ENCODE measurements at regions not wholly inside any gene's neighbourhood (a gene's known extent, or its start where the extent isn't known, plus 50 kb on each side); places are given as distances from the start of the nearest gene placed in this dataset.

DNA sequence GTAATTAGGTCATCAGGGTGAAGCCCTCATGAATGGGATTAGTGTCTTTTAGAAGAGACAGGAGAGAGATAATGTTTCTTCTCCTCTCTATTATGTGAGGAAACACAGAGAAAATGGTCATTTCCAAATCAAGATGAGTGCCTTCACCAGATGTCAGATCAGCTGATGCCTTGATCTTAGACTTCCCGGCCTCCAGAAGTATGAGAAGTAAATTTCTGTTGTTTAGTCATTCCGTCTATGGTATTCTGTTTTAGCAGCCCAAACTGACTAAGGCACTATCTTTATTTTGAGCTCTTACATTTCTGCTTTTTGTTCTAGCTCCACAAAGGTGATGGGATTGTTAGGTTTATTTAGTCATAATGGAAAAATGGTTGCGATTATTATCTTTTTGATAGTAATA is 273.2 kb upstream of the GADL1 start:
- no peaks in the 10 kb centered on the region for H3K79me1 ChIP-seq (ENCODE audit: low read depth in 1 of 2, low read length in 2 of 2)
- no peaks in the 10 kb centered on the region for H3K9me3 ChIP-seq (ENCODE audit: control insufficient read depth, insufficient read depth, low read length)
- no peak overlapping the region for H3K9ac ChIP-seq (ENCODE audit: low read depth, low read length)
- H3K23ac ChIP-seq (ENCODE audit: low read depth, low read length) = no peak overlapping the region
- no peaks in the 10 kb centered on the region for H3K9me1 ChIP-seq (ENCODE audit: insufficient read depth, low read length)
- H4K91ac ChIP-seq (ENCODE audit: insufficient read depth, low read depth, low read length) = no peak overlapping the region
- no TSS peak for BruUV-seq (replicated peaks)
- intact Hi-C loops (cut with micrococcal nuclease) = loop anchor here (5.0 to 10.0 kb wide), 3 partner anchors 63 to 597 kb away; partner anchors contain the start of gene STT3B
- H3K4me3 ChIP-seq (ENCODE audit: insufficient read depth, low read depth, low read length) = no peak overlapping the region
- dilution Hi-C loops (cut with HindIII; ENCODE audit: low sequenced_read_pairs, unreplicated experiment) = no loop called here
- H3K4me2 ChIP-seq (ENCODE audit: low read depth, low read length) = no peak overlapping the region
- peak overlapping the region; percentile 4; the same call in 1 of the 2 replicates for H2BK120ac ChIP-seq (ENCODE audit: low read depth, low read length)
- H4K20me1 ChIP-seq (ENCODE audit: insufficient read depth, low read length) = no peaks in the 10 kb centered on the region
- no peak overlapping the region for H2AFZ ChIP-seq (replicated peaks; ENCODE audit: low read length, poor library complexity)
- H3K14ac ChIP-seq (replicated peaks; ENCODE audit: low read depth, low read length) = no peak overlapping the region
- ChIA-PET POLR2A (ENCODE audit: unreplicated experiment) (no interaction called here), CTCF (no interaction called here)
- no peak for ATAC-seq (ENCODE audit: low read depth)
- in situ Hi-C loops (cut with MboI; ENCODE audit: low sequenced_read_pairs) = no loop called here
- no peak overlapping the region for H2BK15ac ChIP-seq (ENCODE audit: low read depth, low read length)
- H3K27me3 ChIP-seq (ENCODE audit: control insufficient read depth, insufficient read depth, low read length) = no peaks in the 10 kb centered on the region
- H4K5ac ChIP-seq (ENCODE audit: low read depth, low read length) = no peak overlapping the region
- H3K18ac ChIP-seq (ENCODE audit: low read depth, low read length) = peak overlapping the region; percentile 3; the same call in 1 of the 2 replicates
- H3K4ac ChIP-seq (ENCODE audit: low read depth, low read length) = peak overlapping the region; percentile 13; the same call in 1 of the 2 replicates
- H2BK5ac ChIP-seq (ENCODE audit: low read depth, low read length, poor library complexity, severe bottlenecking) = no peak overlapping the region
- H3K36me3 ChIP-seq (ENCODE audit: control insufficient read depth, insufficient read depth, low read length) = no peaks in the 10 kb centered on the region
- DNase-seq = peak; percentile 2
- no peak overlapping the region for H2AK9ac ChIP-seq (replicated peaks; ENCODE audit: low read depth, low read length, poor library complexity)
- peaks cover 16% of the 10 kb centered on the region for H3K4me1 ChIP-seq (ENCODE audit: control insufficient read depth, insufficient read depth, low read length)
- WGBS, 2 experiments (ENCODE audit: extremely low coverage in 2 of 2, insufficient read length in 1 of 2) = no CpG with 5 or more reads among the region's 3 CpGs
- TF ChIP-seq POLR2A (IDR thresholded peaks at IDR 0.05; ENCODE audit: low read depth, low read length) (no peak), SMC3 (IDR thresholded peaks at IDR 0.05; ENCODE audit: low read depth, low read length) (no peak), RFX5 (IDR thresholded peaks at IDR 0.05; ENCODE audit: low read depth, low read length) (no peak)
- H2BK20ac ChIP-seq (ENCODE audit: low read depth, low read length) = no peak overlapping the region; the same call in 1 of the 2 replicates
- H3K27ac ChIP-seq (ENCODE audit: insufficient read depth, low read length) = no peak overlapping the region
- H2AK5ac ChIP-seq (ENCODE audit: low read depth, low read length) = no peak overlapping the region
- no peak overlapping the region for H4K8ac ChIP-seq (ENCODE audit: low read depth in 2 of 2, low read length in 2 of 2)
- no peak overlapping the region for H3K56ac ChIP-seq (ENCODE audit: extremely low read depth, insufficient read depth, low read length)

Data from IMR-90 (cell line).